ENCODE measurements at regions not wholly inside any gene's neighbourhood (a gene's known extent, or its start where the extent isn't known, plus 50 kb on each side); places are given as distances from the start of the nearest gene placed in this dataset.
A peak's percentile ranks its signal among the peaks of the same experiment; 100 is the strongest.

DNA sequence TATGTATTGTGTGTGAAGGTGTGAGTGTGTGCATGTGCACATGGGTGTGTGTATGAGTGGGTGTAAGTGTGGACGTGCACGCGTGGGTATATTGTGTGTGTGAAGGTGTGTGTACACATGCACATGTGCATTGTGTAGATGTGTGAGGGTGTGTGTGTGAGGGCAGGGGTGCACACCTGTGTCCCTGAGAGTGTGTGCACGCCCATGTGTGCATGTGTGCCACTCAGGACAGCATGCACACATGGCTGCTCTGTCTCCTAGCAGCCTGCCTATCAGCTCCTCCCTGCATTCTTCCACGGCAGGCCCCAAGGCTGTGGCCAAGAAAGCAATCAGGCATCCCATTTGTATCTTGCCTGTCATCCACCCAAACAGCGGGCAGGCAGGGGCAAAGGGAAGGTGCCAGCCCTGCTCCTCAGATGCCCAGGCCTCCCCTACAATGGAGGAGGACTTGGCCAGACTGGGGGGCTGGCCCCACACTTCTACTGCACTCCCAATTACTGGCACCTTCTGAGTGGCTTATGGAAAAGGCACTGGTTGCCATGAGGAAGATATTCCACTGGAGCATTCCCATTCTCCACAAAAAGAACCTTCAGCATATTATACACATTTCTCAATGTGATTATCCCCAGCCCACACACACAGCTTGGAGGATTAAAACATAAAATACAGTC, 380.4 kb upstream of the ZMIZ1 start:
- TF ChIP-seq, protein P1, sequence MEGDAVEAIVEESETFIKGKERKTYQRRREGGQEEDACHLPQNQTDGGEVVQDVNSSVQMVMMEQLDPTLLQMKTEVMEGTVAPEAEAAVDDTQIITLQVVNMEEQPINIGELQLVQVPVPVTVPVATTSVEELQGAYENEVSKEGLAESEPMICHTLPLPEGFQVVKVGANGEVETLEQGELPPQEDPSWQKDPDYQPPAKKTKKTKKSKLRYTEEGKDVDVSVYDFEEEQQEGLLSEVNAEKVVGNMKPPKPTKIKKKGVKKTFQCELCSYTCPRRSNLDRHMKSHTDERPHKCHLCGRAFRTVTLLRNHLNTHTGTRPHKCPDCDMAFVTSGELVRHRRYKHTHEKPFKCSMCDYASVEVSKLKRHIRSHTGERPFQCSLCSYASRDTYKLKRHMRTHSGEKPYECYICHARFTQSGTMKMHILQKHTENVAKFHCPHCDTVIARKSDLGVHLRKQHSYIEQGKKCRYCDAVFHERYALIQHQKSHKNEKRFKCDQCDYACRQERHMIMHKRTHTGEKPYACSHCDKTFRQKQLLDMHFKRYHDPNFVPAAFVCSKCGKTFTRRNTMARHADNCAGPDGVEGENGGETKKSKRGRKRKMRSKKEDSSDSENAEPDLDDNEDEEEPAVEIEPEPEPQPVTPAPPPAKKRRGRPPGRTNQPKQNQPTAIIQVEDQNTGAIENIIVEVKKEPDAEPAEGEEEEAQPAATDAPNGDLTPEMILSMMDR (IDR thresholded peaks at IDR 0.05): no peak
- no peak for ATAC-seq
- H3K27ac ChIP-seq: no peak overlapping the region

DNA sequence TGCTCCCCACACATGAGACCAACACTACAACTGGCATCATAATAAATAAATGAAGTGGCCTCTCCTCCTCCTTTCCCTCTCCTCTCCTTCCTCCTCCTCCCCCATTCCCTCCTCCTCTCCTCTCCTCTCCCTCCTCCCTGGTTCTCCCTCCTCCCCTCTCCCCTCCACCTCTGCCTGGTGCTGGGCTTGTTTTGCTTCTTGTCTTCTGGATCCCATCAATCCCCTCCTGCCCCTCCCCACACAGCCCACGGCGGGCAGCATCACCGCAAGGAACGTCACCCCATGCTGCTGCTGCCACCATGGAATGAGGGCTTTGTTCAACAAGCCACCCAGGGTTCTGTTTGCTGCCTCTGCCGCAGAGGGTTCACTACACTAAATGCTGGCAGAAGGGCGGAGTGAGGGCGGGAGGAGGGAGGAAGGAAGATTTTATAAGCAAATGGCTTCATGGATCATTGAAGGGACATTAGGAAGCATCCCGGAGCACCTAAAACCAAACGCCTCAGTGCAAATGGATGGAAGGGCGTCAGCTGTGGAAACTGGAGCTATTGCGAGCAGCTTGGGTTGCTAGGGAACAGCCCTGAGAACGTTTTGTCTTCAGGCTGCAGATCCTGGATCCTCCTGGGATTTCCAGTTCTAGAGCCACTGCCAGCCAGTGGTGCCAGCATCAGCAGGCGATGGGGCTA, 379.7 kb upstream of the ZMIZ1 start:
- ATAC-seq (peak in 3 of 4 donors; percentile 81 to 92 (median 86)), DNase-seq (peak; percentile 35 to 80)
- WGBS, 3 donors: 17 to 27% (median 17%) methylated on average over 13 of the region's 13 CpGs
- H3K36me3 ChIP-seq (ENCODE audit: insufficient read depth in 1 of 2, low read depth in 1 of 2): no peaks in the 10 kb centered on the region
- TF ChIP-seq, protein P1 (IDR thresholded peaks at IDR 0.05): no peak
- H3K4me1 ChIP-seq: no peaks in the 10 kb centered on the region
- no peaks in the 10 kb centered on the region for H3K9me3 ChIP-seq
- H3K27ac ChIP-seq: no peak overlapping the region
- no peak overlapping the region for H3K4me3 ChIP-seq
- no peaks in the 10 kb centered on the region for H3K27me3 ChIP-seq (ENCODE audit: insufficient read depth in 3 of 3, low read length in 2 of 3)
- intact Hi-C loops (cut with DNase I): no loop called here

More for the DNA sequence above, 380.4 kb upstream of the ZMIZ1 start:
- no peak overlapping the region for H3K4me3 ChIP-seq
- WGBS, 3 donors: 79 to 84% (median 81%) methylated on average over 6 of the region's 6 CpGs
- no peak for DNase-seq
- H3K36me3 ChIP-seq (ENCODE audit: insufficient read depth in 1 of 2, low read depth in 1 of 2): no peaks in the 10 kb centered on the region
- no peaks in the 10 kb centered on the region for H3K4me1 ChIP-seq
- intact Hi-C loops (cut with DNase I): no loop called here
- H3K27me3 ChIP-seq (ENCODE audit: insufficient read depth in 3 of 3, low read length in 2 of 3): no peaks in the 10 kb centered on the region
- no peaks in the 10 kb centered on the region for H3K9me3 ChIP-seq

DNA sequence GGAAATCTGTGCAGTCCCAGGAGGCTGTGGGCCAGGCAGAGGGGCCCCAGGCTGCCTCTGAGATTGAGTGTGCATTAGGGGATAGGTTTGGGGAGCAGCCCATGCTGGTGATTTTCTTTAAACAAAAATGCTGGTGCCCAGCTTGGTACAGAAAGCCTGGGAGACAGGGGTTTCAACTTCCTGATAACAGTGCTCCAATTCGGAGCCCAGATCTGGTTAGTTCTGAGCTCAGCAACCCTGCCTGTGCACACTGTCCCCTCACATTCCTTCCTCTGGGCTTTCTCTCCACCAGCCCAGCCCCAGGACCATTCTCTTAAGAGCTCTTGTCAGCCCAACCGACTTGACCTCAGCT, 379.2 kb upstream of the ZMIZ1 start:
- no peak overlapping the region for H3K4me3 ChIP-seq
- peak in 2 of 4 donors; percentile 10 to 34 for ATAC-seq
- WGBS, 3 donors: 25 to 40% (median 38%) methylated on average over 2 of the region's 2 CpGs

DNA sequence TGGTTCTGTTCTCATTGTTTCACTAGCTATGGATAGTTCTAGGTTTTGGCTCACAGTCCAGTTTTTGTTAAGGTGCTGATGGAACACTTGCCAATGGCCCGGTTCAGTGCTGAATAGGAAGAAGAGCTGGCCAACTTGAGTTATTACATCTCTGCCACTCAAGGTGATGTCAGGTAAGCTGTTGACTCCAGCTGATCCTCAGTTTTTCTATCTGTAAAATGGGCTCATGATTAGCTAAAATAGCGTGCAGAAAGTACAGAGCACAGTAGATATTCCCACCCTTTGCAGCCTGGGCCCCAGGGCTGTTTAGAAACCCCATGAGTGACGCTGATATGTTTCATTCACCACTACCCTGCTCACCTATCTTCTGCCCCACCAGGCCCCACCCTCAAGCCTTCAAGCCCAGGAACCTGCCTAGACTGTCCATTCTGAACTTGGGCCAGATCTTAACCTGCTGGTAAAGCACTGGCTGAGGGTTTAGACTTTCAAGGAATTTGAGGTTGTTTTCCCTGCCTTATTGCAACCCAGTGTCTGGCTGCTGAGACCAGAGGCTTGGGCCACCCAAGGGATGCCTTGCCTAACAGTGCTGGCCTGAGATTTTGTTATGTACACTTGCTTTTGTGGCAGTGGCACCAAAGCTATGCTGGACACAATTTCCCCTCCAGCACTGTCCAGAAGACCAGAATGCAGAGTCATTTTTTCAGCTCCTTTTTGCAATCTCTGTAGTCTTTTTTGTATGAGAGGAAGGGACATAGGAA, 378.2 kb upstream of the ZMIZ1 start:
- Histone ChIP-seq H3K36me3 (ENCODE audit: insufficient read depth in 1 of 2, low read depth in 1 of 2) (no peaks in the 10 kb centered on the region), H3K4me3 (no peak overlapping the region), H3K9me3 (no peaks in the 10 kb centered on the region), H3K27ac (no peak overlapping the region), H3K4me1 (no peaks in the 10 kb centered on the region), H3K27me3 (ENCODE audit: insufficient read depth in 3 of 3, low read length in 2 of 3) (no peaks in the 10 kb centered on the region)
- ATAC-seq (no peak), DNase-seq (no peak)
- TF ChIP-seq, protein P1 (IDR thresholded peaks at IDR 0.05): no peak
- intact Hi-C loops (cut with DNase I): no loop called here
- WGBS, 3 donors: 94 to 95% (median 94%) methylated on average over 3 of the region's 3 CpGs

More for the DNA sequence above, 379.2 kb upstream of the ZMIZ1 start:
- intact Hi-C loops (cut with DNase I): no loop called here
- TF ChIP-seq, protein P1 (IDR thresholded peaks at IDR 0.05): no peak
- Histone ChIP-seq H3K27ac (no peak overlapping the region), H3K36me3 (ENCODE audit: insufficient read depth in 1 of 2, low read depth in 1 of 2) (no peaks in the 10 kb centered on the region), H3K4me1 (no peaks in the 10 kb centered on the region), H3K27me3 (ENCODE audit: insufficient read depth in 3 of 3, low read length in 2 of 3) (no peaks in the 10 kb centered on the region), H3K9me3 (no peaks in the 10 kb centered on the region)
- DNase-seq: no peak
